HFFc6 (cell line): ENCODE measurements at regions not wholly inside any gene's neighbourhood (a gene's known extent, or its start where the extent isn't known, plus 50 kb on each side); places are given as distances from the start of the nearest gene placed in this dataset.

ENCODE experiments used
- DNase-seq: peaks from one replicate; pipeline ENCODE4 v3.0.0-alpha.2; 2018
- H3K27ac Mint-ChIP-seq: 2 replicates; pipeline ENCODE4 v1.8.0; 2020; ENCODE audit warnings: mild to moderate bottlenecking, mixed read lengths
- H3K27me3 Mint-ChIP-seq: 2 replicates; pipeline ENCODE4 v1.8.0; 2021; ENCODE audit warnings: mild to moderate bottlenecking, moderate library complexity, mixed read lengths; ENCODE audit not compliant: insufficient read depth
- H3K36me3 Mint-ChIP-seq: 2 replicates; pipeline ENCODE4 v1.8.0; 2021; ENCODE audit warnings: low read depth, mixed read lengths
- H3K4me1 Mint-ChIP-seq: 2 replicates; pipeline ENCODE4 v1.8.0; 2020; ENCODE audit warnings: low read depth, mixed read lengths
- H3K4me3 Mint-ChIP-seq: 2 replicates; pipeline ENCODE4 v1.8.0; 2020; ENCODE audit warnings: mild to moderate bottlenecking, moderate library complexity, mixed read lengths
- H3K9me3 Mint-ChIP-seq: 2 replicates; pipeline ENCODE4 v1.8.0; 2020; ENCODE audit warnings: mild to moderate bottlenecking, mixed read lengths
- TF ChIP-seq, protein P1 (sequence below): fragments of 200-600 bp; sonication (generic); IDR thresholded peaks from 2 replicates; pipeline ENCODE4 v1.5.0; 2021; ENCODE audit warnings: antibody characterized with exemption, mild to moderate bottlenecking

GRCh38 chr7:106721816-106722785, 61.1 kb upstream of the CCDC71L start:
- Mint-ChIP-seq H3K27me3 (no peaks in the 10 kb centered on the region; the same call in 1 of the 2 replicates), H3K4me1 (peaks cover 34% of the 10 kb centered on the region), H3K4me3 (no peak overlapping the region), H3K27ac (no peak overlapping the region), H3K36me3 (peaks cover 56% of the 10 kb centered on the region), H3K9me3 (peaks cover 4% of the 10 kb centered on the region)
- no peak for DNase-seq
- TF ChIP-seq, protein P1, sequence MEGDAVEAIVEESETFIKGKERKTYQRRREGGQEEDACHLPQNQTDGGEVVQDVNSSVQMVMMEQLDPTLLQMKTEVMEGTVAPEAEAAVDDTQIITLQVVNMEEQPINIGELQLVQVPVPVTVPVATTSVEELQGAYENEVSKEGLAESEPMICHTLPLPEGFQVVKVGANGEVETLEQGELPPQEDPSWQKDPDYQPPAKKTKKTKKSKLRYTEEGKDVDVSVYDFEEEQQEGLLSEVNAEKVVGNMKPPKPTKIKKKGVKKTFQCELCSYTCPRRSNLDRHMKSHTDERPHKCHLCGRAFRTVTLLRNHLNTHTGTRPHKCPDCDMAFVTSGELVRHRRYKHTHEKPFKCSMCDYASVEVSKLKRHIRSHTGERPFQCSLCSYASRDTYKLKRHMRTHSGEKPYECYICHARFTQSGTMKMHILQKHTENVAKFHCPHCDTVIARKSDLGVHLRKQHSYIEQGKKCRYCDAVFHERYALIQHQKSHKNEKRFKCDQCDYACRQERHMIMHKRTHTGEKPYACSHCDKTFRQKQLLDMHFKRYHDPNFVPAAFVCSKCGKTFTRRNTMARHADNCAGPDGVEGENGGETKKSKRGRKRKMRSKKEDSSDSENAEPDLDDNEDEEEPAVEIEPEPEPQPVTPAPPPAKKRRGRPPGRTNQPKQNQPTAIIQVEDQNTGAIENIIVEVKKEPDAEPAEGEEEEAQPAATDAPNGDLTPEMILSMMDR = no peak

DNA sequence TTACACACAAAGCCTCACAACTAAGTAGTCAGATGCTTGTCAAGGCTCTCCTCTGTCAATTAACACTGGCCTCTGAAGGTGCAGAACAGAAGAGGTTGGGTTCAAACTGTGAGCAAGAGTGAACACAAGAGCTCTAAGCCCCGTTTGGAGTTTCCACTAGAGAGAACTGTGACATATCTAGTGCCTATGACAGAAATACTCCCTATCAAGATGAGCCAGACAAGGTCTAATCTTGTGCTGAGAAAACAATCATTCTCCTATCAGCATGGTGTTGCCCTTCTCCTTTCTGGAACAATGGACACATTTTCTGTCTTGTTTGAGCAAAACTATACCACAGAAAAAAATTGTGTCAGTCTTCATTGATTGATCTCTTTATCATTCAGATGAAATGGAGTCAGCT, 62.4 kb upstream of the CCDC71L start:
- Mint-ChIP-seq H3K36me3 (peaks cover 66% of the 10 kb centered on the region), H3K4me3 (no peak overlapping the region), H3K4me1 (peaks cover 34% of the 10 kb centered on the region), H3K27ac (no peak overlapping the region), H3K9me3 (peaks cover 7% of the 10 kb centered on the region), H3K27me3 (no peaks in the 10 kb centered on the region; the same call in 1 of the 2 replicates)
- TF ChIP-seq, protein P1 = no peak
- no peak for DNase-seq

- H3K36me3 Mint-ChIP-seq = peaks cover 37% of the 10 kb centered on the region
- no peak overlapping the region for H3K27ac Mint-ChIP-seq
- DNase-seq = no peak
- H3K9me3 Mint-ChIP-seq = peaks cover 7% of the 10 kb centered on the region; the same call in 1 of the 2 replicates
- H3K4me3 Mint-ChIP-seq = no peak overlapping the region
- TF ChIP-seq, protein P1 = no peak
- H3K27me3 Mint-ChIP-seq = no peaks in the 10 kb centered on the region
- peaks cover 36% of the 10 kb centered on the region for H3K4me1 Mint-ChIP-seq
These were observed 68.9 kb upstream of the CCDC71L start for GRCh38 chr7:106729720-106730385.

GRCh38 chr7:106731187-106731586, 70.2 kb upstream of the CCDC71L start:
- DNase-seq = no peak
- Mint-ChIP-seq H3K27me3 (no peaks in the 10 kb centered on the region), H3K36me3 (peaks cover 40% of the 10 kb centered on the region), H3K4me1 (peaks cover 43% of the 10 kb centered on the region), H3K4me3 (no peak overlapping the region), H3K27ac (no peak overlapping the region), H3K9me3 (peaks cover 12% of the 10 kb centered on the region)
- TF ChIP-seq, protein P1 = no peak

GRCh38 chr7:106731646-106732444, 70.9 kb upstream of the CCDC71L start:
- TF ChIP-seq, protein P1 = no peak
- Mint-ChIP-seq H3K4me3 (no peak overlapping the region), H3K9me3 (peaks cover 12% of the 10 kb centered on the region)

More at GRCh38 chr7:106731646-106732444, 70.9 kb upstream of the CCDC71L start:
- DNase-seq = no peak
- Mint-ChIP-seq H3K27ac (no peak overlapping the region), H3K36me3 (peaks cover 43% of the 10 kb centered on the region), H3K27me3 (no peaks in the 10 kb centered on the region), H3K4me1 (peaks cover 49% of the 10 kb centered on the region)
